GM21619 (cell line): ENCODE measurements at regions not wholly inside any gene's neighbourhood (a gene's known extent, or its start where the extent isn't known, plus 50 kb on each side); places are given as distances from the start of the nearest gene placed in this dataset.

Source experiments
- ATAC-seq: cut with Tn5 transposase; IDR thresholded peaks from one replicate; pipeline ENCODE4 v1.9.1; 2021; ENCODE audit not compliant: unreplicated experiment

DNA sequence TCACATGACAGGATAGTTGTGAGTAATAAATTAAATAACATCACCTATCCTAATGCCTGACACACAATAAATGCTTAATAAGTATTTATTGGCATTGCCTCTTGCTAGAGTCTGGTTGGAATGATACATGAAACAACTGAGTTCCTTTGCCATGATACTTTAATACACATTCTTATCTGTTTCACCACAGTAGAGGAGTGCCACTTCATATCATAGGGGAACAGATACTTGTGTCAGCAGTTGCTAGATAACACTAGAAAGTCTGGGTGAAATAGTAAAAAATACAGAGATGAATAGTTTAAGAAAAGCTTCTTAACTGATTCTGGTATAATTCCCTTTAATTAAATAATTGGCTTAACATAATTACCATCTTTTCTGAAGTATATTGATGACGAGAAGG lies 380.0 kb upstream of the GOLIM4 start:
- ATAC-seq: no peak

DNA sequence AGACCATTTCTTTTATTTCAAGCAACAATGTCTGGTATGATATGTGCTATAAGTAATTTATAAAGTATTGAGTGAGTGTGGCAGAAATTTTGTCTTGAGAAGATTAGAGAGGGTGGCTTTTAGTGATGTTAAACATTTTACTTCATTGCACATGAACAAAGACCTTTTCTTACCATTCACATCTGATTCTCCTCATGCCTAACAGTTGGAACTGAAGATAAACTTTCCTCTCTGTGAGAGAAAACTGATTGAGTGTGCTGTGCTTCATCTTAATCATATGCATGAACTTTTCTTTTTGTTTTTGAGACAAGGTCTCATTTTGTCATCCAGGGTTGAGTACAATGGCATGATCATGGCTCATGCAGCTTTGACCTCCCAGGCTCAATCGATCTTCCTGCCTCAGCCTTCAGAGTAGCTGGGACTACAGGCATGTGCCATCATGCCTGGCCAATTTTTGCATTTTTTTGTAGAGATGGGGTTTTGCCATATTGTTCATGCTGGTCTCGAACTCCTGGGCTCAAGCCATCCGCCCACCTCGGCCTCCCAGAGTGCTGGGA lies 377.7 kb upstream of the GOLIM4 start:
- no peak for ATAC-seq

DNA sequence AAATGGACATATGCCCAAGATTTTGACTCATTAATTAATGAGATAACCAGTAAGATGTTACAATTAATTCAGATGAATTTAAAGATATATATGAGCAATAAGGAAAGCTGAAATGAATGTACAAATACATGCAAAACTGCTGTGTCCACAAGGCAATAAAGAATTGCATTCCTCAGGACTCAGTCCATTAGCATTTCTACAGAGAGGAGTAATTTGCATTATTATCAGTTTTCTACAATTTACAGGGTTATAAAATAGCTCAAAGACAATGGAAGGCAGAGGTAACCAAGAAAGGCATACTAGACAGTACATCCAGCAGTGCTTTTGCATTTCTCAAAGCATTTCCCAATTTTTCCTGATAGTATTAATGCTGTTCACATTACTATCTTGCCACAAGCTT lies 377.1 kb upstream of the GOLIM4 start:
- no peak for ATAC-seq

DNA sequence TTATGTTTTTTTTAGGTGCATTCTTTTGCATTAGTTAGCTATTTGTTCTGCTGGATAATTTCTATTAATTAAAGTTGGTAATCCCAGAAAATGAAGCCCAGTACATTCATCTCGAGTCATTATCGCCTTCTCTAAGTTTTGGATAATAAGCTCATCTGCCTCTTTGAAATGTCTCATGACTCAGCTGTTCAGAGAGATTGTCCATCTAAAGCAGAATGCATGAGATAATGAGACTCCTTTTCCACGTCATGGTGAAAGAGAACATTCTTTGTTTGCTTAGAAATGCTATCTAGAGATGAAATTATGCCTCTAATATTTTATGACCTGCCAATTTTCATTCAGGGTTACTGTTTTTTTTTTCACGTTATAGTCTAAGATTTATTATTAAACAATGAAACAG lies 374.7 kb upstream of the GOLIM4 start:
- no peak for ATAC-seq

DNA sequence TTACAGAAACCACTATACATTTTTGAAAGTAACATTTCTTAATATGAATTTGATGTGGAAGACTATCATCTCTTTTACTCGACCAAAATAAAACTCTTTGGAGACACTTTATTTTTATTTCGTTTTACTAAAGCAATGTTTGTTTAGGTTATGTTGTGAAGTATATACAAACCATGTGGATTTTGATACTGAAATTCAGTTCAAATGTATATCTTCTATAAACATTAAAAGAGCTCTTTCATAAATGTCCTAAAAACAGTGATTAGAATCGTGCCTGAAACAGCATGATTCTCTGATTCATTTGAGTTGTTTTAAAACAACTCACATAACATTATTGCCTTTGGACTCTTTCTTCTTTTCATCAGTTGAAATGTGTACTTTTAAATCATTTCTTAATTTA lies 373.7 kb upstream of the GOLIM4 start:
- no peak for ATAC-seq

DNA sequence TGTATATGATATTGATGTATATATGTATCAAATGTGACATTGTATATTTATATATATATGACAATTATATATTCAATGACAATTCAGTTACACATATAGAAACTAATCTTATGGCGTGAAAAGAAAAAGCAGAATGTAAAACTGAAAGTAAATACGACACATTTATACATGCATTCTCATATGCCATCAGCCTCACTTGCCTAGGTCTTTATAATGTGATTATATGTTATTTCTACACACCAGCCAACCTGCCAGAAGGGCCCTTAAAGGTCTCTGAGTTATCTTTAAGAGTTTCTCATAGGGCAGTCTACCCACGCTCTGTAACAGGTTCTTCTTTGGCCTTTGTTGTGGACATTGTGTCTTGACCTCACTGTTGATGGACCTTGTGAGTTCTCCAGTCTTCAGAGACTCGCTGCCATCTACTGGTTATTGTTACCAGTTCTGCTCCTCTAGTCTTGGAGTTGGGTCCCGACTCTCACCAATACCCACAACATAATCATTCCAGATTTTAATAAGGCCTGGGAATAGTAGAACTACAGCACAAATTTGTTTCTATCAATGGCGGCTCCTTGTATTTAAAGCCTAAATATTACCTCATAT lies 371.5 kb upstream of the GOLIM4 start:
- ATAC-seq: peak; percentile 84

DNA sequence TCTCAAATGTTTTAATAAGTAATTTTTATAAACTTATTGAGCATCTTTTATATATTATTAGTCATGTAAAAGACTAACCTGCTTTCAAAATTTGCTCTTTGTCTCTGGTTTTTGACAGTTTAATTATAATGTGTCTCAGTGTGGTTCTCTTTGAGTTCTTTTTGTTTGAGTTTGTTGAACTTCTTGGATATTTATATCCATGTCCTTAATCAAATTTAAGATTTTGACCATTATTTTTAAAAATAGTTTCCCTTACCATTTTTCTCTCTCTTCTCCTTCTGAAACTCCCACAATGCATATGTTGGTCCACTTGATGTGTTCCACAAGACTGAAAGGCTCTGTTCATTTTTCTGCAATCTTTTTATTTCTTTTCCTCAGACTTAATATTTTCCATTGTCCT lies 366.1 kb upstream of the GOLIM4 start:
- ATAC-seq: no peak

DNA sequence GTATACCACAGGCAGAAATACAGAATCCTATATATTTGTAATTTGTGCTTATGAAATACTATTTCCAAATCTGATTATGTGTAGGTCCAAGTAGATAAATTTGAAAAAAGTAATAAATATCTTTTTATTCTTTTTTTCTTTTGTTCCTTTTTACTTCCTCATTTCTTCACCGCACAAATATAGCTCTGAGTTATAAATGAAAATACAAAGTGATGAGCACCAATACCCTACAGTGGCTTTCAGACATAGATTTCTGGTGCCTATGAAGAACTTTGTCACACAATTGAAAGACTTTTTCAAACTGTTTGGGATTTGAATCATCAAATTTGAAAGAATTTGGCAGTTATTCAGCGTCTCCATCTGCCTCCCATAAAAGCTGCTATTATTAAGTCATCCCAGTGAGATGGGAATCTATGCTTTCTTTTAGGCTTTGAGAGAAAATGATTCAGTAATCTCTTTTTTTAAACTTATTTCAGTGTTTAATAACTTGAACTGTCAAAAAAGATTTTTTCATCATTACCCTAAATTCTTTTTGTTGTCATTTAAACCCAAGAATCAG lies 363.6 kb upstream of the GOLIM4 start:
- ATAC-seq: no peak

DNA sequence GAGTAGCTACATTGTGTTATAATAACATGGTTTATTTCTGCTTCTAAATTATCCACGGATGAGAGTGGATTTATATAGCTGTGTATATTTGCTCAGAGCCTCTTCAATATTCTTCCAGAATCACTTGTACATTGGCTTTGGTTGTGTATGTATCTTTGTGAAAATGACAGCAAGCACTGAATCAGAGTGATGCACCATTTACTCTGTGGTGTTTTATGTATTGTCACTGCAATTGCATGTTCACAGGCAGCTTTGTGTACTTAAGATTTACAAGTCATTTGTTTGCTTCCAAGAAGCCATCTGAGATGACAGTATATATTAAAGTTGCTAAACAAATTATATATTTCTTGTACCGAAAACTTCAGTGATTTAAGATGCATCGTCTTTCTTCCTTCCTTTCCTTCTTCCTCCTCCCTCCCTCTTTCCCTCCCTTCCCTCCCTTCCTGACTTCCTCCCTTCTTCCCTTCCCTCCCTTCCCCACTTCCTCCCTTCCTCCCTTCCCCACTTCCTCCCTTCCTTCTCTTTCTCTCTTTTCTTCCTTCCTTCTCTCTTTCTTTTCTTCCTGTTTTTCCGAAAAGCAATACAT lies 362.3 kb upstream of the GOLIM4 start:
- no peak for ATAC-seq

DNA sequence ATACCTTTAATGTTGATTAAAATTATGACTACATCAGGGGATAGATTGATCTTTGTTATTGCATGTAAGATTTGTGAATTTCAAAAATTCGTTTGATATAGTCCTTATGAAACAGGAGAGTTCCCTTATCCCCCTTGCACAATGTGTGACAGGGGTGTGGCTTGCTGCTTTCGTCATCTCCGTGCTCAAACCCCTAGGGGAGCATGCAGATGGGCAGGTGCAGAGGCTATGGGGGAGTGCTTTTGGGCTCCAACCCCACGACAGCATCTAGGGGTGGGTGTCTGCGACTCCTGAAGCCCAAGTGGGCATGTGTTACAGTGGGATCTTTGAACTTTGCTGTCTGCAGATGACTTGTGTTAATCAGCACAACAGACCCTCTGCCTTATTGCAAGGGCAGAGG lies 360.1 kb upstream of the GOLIM4 start:
- ATAC-seq: no peak

DNA sequence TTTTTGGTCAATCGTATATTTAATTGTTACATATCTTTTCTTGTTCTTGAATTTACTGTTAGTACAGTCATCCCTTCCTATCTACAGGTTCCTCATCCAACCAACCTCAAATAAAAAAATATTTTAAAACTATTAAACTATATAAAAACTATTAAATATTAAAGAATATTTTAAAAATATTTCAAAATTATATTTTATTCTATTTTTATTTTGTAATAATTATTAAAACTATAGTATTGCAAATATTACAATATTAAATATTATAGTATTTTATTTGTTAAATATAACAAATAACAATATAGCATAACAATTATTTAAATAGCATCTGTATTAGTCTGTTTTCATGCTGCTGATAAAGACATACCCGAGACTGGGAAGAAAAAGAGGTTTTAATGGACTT lies 357.9 kb upstream of the GOLIM4 start:
- no peak for ATAC-seq

DNA sequence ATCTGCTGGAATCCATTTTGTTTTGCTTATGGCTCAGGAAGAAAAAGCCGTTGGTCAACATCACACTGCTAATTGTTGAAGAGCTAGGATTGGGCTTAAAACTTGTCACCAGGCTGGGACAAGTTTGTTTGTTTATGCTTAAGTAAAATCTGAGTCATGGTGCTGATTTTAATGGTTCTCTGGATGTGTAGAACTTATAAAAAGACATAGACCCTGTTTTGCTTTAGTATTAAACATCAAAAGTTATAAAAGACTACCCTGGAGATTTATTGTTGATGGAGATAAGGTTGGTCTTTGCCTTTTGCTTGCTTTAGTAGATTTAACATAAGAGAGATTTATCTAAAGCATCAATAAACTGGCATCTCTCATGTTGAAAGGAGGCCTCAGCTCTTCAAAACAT lies 348.2 kb upstream of the GOLIM4 start:
- no peak for ATAC-seq

DNA sequence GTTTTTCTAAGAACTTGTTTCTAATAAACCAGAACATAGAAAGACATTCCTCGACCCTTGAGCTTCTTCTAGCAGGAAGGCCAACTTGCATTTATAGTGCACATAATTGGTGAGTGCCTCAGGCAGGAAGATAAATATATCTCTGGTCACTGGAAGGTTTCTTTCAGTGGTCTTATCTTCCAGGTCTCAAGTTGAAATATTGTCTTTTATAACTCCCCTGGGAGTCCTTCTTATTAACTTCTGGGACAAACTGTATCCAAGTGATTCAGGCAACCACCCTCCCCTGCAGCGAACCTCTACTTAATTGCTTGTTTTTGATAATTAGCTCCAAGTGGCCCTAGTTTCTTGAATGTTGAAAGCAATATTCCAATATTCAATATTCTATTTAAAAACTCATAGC lies 346.8 kb upstream of the GOLIM4 start:
- ATAC-seq: no peak

DNA sequence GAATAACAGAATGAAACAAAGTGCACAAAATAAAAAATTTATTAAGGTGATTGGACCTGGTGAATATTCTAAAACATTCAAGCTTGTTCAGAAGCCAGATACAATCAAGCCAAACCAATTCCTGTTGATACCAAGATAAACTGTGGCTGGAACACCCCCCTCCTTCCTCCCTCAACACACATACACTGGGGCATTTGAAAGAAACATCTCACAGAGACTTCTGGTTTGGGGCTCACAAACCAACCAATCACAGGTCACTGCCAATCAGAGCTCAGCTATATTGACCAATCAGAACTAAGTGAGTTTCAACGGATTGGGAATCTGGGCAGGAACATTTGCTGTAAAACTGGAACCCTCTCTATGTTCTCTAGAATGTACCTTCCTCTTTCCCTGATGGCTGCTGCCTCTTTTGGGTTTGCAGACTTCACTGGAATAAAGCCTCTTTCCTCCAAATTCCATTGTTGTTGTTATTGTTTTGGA lies 340.6 kb upstream of the GOLIM4 start:
- ATAC-seq: no peak

DNA sequence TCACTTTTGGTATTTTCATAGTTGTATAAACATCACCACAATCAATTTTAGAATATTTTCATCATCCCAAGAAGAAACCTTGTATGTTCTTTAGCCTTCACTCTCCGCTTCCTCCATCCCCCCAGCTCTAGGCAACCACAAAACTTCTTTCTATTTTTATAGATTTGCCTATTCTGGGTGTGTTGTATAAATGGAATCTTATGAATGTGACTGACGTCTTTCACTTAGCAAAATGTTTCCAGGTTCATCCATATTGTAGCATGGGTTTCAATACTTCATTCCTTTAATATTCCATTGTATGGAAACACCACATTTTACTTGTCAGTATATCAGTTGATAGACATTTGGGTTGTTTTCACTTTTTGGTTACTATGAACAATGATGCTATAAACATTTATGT lies 335.8 kb upstream of the GOLIM4 start:
- no peak for ATAC-seq

DNA sequence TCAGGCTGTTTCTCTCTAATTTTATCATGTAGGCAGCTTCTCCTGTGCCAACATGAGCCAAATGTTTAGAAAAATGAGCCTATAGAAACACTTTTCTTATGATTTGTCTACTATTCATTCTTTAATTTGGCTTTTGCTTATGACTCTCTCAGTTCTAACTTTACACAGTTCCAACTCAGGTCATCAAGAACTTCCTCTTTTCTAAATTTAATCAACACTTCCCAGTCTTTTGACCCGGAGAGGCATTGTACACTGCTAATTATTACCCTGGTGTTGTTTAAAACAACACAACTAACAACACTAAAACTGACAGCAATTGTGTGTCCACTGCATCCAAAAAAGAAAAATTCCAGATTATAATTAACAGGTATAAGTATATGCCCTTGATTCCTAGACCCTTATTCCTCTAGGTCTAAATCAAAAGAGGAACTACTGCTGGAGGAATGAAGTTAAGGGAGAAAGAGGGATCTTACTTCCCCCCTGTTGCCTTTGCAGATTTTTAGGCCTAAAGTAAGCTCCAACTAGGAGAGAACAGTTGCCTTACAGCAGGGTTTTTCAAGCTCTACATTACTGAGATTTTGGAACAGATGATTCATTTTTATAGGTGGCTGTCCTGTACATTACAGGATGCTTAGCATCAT lies 332.2 kb upstream of the GOLIM4 start:
- no peak for ATAC-seq

DNA sequence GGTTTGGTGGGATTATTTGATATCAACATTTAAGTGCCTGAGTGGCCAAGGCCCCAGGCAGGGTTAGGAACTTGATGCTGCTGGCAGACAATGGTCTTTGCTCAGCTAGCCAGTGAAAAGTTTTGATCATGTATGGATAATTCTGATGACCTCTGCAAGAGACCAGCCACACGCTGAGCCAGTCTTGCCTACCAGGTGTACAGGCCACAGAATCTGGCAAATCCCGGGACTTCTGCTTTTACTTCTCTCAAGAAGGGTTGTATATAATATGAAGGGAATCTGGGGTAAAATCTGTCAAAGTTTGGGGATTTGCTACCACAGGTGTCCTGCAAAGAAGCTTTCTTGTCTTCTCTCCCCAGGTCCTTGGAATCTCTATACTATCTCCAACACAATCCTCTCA lies 331.4 kb upstream of the GOLIM4 start:
- ATAC-seq: no peak

DNA sequence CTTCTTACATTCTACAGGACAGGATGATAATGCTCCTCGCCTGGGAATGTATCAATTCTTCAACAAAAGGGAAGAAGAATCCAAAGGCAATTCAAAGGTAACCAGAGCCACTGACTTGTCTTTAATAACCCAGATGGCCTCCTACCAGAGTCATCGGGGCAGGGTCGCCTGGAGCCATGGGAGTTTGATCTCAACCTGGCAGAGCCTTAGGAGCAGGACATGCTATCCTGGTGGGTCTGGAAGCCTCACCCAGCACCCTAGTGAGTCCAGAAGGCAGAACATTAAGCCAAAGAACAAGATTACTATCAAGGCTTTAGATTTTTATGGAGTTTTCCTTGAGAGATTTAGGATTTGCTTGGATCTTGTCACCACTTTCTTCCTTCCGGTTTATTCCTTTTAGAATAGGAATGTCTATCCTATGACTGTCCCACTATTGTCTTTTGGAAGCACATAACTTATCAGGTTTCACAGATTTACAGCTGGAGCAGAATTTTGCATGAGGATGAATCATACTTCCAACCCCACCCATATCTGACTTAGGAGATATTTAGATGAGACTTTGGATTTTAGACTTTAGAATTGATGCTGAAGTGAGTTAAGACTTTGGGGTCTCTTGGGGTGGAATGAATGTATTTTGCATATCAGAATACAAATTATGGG lies 330.3 kb upstream of the GOLIM4 start:
- no peak for ATAC-seq

DNA sequence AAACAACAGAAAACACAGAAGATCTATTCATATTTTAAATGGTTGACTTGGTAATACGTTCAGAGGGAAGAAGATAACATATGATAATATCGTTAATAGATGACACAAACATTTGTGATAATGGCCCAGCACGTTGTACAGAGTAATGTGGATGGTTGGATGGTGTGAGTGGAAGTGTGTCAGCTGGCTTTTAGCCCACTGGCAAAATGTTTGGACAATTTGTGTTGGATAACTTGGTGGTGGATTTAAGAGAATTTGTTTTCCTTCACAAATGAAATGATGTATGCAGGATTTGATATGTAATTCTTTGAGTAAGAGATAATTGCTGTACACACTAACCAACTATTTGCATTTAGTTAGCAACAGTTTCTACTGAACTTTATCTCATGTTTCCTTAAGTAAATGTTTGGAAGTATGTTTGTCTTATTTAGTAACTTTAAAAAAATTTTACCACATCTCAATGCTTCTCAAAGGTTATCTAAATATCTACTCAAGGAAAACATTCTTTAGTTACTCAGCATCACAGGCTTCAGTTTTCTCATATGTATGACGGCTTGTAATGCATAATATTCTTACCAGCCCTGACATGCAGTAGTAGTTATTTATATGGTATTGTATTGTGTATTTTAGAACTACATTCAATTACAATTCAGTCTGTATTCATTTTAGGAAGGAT lies 328.5 kb upstream of the GOLIM4 start:
- no peak for ATAC-seq

DNA sequence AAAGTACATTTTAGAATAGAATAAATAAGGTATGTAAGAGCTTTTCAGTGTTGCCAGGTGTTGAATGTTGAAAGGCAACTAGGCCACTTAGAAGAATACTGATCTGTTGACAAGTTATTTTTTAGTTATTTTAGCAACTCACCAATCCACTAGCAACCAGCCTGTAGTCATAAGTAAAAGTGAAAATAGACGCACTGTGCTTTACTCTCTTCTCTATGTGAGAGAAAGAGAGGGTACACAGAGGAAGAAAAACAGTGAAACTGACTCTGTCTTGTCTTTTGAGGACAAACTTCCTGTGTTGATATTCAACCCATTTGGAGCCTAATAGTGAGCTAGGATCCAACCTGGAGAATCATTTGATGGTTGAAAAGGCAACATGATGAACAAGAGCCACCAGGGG lies 327.1 kb upstream of the GOLIM4 start:
- ATAC-seq: peak; percentile 63

DNA sequence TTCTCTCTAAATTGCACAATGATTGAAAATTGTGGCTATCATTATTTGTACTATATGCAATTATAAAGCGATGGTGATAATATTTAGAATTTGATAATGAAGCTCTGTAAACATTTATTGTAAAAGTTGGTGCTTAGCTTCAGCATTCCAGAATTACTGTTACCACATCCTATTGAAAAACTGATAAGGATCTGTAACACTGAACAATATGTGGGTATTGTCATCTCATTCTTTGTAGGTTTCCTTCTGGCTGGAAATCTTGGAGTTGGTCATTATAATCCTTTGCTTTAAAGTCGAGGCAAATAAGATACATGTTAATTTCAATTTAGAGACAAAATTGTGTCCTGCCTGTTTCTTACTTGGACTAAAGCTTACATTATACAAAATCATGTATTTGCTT lies 323.4 kb upstream of the GOLIM4 start:
- no peak for ATAC-seq
